A172 (cell line): ENCODE measurements at regions not wholly inside any gene's neighbourhood (a gene's known extent, or its start where the extent isn't known, plus 50 kb on each side); places are given as distances from the start of the nearest gene placed in this dataset.

Experiments used
- DNase-seq: peaks from one replicate; pipeline ENCODE4 v3.0.0-alpha.2; 2015; ENCODE audit warnings: low spot score

DNA sequence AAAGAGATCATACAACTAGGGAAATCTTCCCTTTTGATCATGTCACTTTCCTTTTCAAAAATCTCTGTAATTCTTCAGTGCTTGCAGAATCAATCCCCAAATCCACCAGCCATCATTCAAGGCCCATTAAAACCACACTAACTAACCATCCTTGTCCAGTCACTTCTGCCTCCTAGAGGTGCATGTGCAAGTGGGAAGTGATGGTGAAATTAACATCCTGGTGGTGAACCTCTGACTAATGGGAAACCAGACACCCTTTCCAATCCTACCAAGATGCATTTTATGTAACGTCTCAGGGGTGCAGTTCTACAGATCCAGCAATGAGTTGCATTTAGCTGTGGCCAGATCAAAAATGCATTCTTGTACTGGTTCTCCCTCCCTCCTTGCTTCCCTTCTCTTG, 341.8 kb downstream of the RAPGEF2 start:
- DNase-seq = peak; percentile 42

DNA sequence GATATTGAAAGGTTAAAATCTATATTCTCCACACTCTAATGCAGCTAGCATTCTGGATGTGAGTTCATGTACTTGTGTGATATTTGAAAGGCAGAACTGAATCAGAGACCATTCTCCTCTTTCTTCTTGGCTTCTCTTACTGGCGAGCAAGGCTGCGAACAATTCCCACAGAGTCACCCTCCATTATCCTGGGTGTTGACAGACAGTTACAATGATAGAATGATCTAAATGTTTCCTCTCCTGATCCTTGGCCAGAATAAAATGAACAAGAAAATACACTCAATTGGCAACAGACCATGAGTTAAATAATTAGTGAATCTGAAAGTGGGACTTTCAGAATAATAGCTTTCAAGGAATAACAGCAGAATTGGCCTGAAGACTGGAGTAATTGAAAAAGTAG, 342.8 kb downstream of the RAPGEF2 start:
- no peak for DNase-seq

DNA sequence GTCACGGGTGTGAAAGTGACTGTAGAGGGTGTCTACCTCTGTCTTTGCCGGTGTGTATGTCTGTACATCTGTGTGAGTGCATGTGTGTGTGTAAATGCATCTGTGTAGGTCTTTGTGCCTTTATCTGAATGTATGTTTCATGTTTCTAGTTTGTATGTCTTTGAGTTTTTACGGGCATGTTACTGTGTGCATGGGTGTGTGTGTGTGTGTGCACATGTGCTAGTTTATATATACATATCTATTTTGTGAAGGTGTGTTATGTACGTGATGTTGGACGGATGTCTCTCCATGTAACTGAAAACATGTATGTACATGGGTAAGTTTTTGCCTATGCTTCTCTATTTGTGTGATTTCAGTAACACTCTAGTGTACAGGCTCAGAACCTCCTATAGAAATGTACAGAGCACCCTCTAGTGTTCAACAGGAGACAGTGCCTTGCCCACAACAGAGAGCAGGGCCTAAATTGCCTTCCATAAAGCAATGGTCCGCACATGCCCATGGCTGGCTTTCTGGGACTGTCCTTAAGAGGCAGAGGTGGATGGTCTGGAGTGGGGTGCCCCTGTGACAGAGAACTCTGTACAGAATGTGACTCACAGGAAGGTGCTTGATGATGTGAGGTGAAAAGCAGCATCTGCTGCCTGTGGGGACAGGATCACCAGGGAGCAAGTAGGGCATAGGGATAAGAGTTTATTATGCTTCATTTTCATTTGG, 343.5 kb downstream of the RAPGEF2 start:
- peak; percentile 67 for DNase-seq

DNA sequence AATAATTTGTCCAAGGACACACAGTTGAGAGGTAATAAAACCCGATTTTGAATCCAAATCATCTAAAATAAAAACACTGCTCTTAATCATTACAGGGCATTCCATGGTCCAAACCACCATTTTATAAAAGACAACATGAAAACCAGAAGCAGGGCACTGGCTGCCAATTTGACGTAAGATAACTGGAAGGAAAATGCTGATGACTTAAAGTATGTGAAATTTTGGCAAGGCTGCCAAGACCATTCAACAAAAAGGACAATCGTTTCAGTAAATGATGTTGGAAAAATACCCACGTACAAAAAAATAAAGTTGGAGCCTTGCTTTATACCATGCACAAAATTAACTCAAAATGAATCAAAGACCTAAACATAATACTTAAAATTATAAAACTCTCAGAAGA, 344.4 kb downstream of the RAPGEF2 start:
- DNase-seq = no peak

GRCh38 chr4:159451006-159451405, 348.1 kb downstream of the RAPGEF2 start:
- DNase-seq = no peak

- peak; percentile 55 for DNase-seq
Observed at GRCh38 chr4:159455675-159456237, 352.9 kb downstream of the RAPGEF2 start.

GRCh38 chr4:159460371-159460770, 357.5 kb downstream of the RAPGEF2 start:
- no peak for DNase-seq

GRCh38 chr4:159463235-159463634, 360.4 kb downstream of the RAPGEF2 start:
- DNase-seq = no peak

DNA sequence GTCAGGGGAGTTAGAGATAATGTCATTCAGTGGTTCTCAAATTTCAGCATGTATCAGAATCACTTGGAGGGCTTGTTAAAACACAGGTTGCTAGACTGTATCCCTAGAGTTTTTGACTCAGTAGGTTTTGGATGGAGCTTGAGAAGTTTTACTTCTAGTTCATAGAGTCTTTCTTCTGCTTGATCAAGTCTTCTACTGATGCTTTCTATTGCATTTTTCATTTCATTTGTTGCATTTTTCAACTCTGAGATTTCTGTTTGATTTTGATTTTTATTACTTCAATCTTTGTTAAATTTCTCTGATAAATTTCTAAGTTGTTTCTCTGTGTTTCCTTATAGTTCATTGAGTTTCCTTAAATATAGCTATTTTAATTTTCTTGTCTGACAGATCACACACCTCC, 361.4 kb downstream of the RAPGEF2 start:
- DNase-seq = no peak

GRCh38 chr4:159476886-159477285, 374.0 kb downstream of the RAPGEF2 start:
- DNase-seq = no peak

DNA sequence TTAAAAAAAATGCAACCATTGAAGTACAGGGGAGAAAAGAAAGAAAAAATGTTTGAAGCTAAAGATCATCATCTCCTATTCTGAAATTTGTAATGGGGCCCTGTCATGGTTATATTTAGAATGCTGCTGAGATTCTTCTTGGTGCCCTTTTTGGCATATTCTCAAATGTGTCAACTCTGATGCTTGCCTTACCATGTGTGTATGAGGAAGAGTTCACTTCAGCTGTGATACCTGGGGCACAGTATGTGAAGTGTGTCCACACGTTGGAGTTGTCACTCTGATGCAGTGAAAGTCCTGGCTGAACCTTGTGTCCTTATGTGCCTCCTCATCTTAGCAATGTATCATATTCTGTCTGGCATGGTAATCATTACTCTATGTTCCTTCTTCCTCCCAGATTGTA, 377.9 kb downstream of the RAPGEF2 start:
- no peak for DNase-seq

- DNase-seq = no peak
Observed at GRCh38 chr4:159481936-159482335, 379.1 kb downstream of the RAPGEF2 start.

DNA sequence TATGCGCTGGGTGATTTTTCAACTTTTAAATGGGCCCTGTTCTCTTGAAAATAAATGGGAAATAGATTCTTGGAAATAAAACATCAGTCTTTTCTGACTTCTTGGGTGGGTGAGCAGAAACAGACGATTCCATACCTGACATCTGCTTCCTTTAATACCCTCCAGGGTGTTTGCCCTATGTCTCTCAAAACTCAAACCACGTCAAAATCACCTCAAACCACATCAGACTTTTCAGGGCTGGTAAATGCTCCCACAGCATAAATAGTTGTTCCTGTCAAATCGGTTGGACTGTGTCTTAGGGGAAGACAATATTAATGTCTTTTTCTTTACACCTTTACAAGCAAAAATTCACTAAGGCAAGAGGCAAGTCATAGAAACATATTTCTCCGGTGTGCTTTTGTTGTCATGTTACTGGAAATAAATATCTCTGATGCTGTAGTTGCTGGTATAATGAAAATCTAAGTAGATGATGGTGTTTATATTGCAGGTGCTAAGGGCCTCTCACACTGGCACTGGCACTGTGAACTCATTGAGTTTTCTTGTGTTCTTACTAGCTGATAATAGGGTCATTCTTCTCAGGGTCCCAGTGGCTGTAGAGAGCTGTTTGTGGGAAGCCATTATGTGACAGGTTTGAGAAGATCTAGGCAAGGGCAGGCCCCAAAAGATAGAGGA, 380.4 kb downstream of the RAPGEF2 start:
- DNase-seq = no peak

DNA sequence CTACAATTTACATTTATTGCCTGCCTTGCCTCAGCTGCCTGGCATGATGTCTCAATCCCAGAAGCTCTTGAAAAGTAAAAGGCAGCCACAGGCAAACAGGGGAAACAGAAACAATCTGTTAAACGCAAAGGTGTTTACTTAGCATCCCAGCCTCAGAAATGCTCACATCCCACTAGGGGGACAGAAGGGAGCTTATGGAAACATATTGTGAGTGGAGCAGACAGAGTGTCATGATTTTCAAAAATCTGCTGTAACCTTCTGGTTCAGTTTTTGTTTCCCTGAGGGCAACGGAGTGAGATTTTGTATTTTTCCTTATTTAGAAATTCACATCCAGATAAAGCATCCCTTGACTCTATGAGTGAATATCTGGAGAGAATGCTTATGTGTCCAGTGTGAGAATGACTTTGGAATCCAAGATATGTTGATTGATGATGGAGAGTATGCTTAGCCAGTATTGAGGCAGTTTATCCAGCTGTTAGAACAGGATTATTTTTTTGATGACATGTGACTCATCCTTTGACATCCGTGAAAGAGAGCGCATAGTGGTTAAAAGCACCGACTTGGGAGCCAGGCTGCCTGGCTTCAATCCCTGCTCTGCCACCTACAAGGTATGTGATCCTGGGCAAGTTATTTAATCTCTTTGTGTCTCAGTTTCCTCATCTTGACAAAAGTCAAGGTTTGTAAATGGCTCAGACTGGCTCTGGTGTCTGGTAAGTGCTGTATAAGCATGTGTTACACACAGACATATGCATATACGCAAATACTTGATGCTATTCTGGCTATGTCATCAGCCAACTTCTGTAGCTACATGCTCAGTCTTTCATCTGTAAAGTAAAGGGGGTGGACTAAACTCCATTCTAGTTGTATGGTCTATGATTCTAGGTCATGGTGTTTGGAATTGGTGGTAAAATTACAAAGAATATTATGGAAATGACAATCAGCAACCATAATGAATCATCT, 381.2 kb downstream of the RAPGEF2 start:
- DNase-seq = peak; percentile 6

GRCh38 chr4:159484864-159485263, 382.0 kb downstream of the RAPGEF2 start:
- DNase-seq = no peak

GRCh38 chr4:159487284-159487747, 384.4 kb downstream of the RAPGEF2 start:
- peak; percentile 54 for DNase-seq

DNA sequence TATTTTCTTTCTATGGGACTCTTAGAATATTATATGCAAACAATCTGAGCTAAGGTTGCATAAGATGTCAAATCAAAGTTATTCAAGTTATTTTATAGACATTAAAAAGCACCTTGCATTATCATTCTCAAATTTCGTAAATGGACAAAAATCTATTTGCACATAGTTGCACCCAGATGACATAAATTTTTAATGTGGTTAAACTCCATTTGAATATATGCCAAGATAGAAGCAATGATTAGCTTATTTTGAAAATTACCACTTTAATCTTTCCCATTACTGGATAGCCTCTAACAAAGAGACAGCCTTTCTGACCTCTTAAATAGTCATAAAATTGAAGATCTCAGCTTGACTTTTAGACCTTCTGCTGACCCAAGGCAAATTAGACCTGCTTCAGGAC, 386.8 kb downstream of the RAPGEF2 start:
- no peak for DNase-seq

GRCh38 chr4:159495515-159496236, 392.8 kb downstream of the RAPGEF2 start:
- peak; percentile 24 for DNase-seq

DNA sequence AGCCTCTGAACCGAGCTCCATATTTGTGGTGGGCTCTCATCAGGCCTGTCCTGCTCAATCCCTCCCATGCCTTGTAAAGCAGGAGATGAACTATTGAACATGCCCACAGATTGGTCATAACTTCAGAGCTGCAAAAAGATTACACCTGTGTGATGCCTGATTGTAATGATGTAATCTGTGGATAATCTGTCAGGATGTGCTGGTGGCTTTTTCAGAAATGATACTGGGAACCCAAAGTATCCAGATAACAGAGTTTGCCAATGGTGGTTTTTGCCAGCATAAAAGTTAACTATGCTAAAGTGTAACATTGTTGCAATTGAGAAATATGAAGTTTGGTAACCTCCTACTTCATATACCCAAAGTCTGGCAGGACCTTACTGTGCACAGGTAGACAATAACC, 393.4 kb downstream of the RAPGEF2 start:
- no peak for DNase-seq

DNA sequence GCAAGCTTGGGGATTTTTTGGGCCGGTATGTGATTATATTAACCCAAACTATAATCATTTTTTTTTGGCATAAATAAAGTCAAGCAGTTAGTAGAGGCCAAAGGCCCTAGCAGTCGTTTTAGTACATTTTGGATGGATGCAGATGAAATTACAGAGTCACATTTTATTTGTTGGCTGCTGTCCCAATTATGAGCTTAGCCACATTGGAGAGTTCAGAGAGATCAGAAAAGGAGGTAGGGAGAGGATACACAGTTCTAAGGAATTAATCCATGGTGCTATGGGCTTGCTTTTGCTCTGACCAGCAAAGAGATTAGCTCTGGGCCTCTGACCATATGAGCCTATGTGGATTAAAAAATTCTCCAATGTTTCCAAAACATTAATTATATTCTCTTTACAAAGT, 395.1 kb downstream of the RAPGEF2 start:
- DNase-seq = no peak

DNA sequence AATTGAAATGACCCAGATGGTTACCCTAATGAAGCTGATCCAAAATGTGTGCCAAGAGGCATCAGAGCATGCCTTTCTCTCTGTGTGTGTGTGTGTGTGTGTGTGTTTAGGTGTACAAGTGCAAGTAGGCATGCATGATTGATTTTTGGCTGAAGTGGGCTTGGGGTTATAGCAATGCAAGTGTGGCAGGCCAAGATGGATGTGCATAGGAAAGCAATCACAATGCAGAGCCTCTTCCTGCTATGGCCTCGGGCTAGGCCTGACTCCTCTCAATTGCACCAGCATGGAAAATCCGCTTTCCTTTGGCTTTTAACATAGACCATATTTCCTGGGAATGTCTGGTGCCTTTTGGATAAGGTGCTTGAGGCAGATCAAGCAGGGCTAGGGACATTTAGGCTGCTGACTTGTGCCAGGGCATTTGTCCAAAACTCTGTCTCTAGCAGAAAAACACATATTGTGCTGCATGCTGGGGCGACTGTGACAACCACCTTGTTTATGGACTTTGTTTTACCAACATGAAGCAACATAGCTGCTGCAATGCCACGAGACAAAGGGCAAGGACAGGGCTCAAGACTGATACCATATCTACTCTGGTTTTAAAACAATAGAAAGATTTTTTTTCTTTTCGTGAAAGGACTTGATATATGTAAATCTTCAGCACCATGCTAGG, 395.7 kb downstream of the RAPGEF2 start:
- no peak for DNase-seq
